Kidney (tissue), 13 donors: ENCODE measurements at regions not wholly inside any gene's neighbourhood (a gene's known extent, or its start where the extent isn't known, plus 50 kb on each side); places are given as distances from the start of the nearest gene placed in this dataset.

Experiments
- DNase-seq, 5 donors: peaks; one replicate each; pipeline ENCODE4 v3.0.0-alpha.2; 2013 to 2020
- FAIRE-seq: peaks from 2 replicates; lab custom pipeline; 2012; peaks lifted over from hg19 to GRCh38; lab: Jason Lieb, UNC
- H3K27ac ChIP-seq, 2 donors: one replicate each; pipeline ENCODE4 v1.7.0; 2013; ENCODE audit warnings: low read depth in 2 of 2, low read length in 2 of 2, inconsistent platforms in 1 of 2
- H3K27me3 ChIP-seq: one replicate; pipeline ENCODE4 v1.7.1; 2013; ENCODE audit warnings: low read length, inconsistent platforms; ENCODE audit not compliant: control insufficient read depth, insufficient read depth
- H3K36me3 ChIP-seq, 3 donors: one replicate each; pipeline versions ENCODE4 v1.7.0 to v1.7.1; 2013; ENCODE audit warnings: low read length in 3 of 3, control low read depth in 1 of 3, inconsistent platforms in 1 of 3; ENCODE audit not compliant: insufficient read depth in 3 of 3, control insufficient read depth in 2 of 3
- H3K4me1 ChIP-seq, 3 donors: one replicate each; pipeline versions ENCODE4 v1.7.0 to v1.7.1; 2013; ENCODE audit warnings: low read length in 3 of 3, inconsistent platforms in 1 of 3, low read depth in 1 of 3; ENCODE audit not compliant: control insufficient read depth in 2 of 3, insufficient read depth in 2 of 3
- H3K4me3 ChIP-seq, 3 donors: one replicate each; pipeline versions ENCODE4 v1.7.0 to v1.8.1; 2013; ENCODE audit warnings: low read length in 3 of 3, control low read depth in 1 of 3, inconsistent platforms in 1 of 3
- H3K9ac ChIP-seq, 3 donors: one replicate each; pipeline versions ENCODE4 v1.7.0 to v1.7.1; 2013; ENCODE audit warnings: low read length in 3 of 3, control low read depth in 1 of 3, inconsistent platforms in 1 of 3
- H3K9me3 ChIP-seq, 3 donors: one replicate each; pipeline versions ENCODE4 v1.7.0 to v1.7.1; 2013; ENCODE audit warnings: low read length in 3 of 3, control low read depth in 1 of 3, inconsistent platforms in 1 of 3; ENCODE audit not compliant: control insufficient read depth in 2 of 3, insufficient read depth in 1 of 3
- intact Hi-C: fragments of 100-400 bp; cut with DNase I; formaldehyde crosslinking; loops from one replicate; pipeline ENCODE4 v1.11.1; 2022
- TF ChIP-seq, protein P1 (sequence below): IDR thresholded peaks from 3 replicates; pipeline ENCODE4 v1.5.1; 2012; ENCODE audit warnings: mild to moderate bottlenecking, moderate library complexity, borderline replicate concordance; ENCODE audit not compliant: insufficient read depth; ENCODE audit errors: extremely low read depth
- donor health status: control.
- donor health status: control.
- donor health status: control.
- donor health status: control.
- donor health status: control.
- donor health status: DM: yes; HTN: yes; CAD: no.
- donor health status: Normal renal cell carcinoma (clear cell type).

DNA sequence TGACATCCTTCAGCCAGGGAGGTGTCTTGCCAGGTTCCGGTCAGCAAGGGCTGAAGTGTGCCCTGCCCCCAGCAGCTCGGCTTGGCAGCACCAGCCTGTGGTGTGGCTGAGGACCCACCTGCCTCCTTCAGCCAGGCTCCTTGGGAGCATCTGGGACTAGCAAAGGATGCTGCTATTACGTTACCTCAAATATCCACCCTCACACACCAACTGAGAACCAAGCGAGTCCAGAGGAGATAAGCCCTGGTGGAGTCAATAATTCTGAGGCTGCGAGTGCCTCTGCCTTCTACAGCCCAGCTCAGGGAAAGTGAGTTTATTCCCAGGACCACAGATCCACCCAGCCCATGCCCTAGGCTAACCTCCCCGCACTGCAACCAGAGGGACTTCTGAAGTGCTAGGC, 57.1 kb upstream of the FSTL4 start:
- H3K4me3 ChIP-seq, result no peak overlapping the region
- no peak overlapping the region for H3K27ac ChIP-seq
- FAIRE-seq (no peak), DNase-seq (no peak)
- H3K9ac ChIP-seq, result no peak overlapping the region
- no peaks in the 10 kb centered on the region for H3K9me3 ChIP-seq
- no peaks in the 10 kb centered on the region for H3K4me1 ChIP-seq
- no peaks in the 10 kb centered on the region for H3K27me3 ChIP-seq
- TF ChIP-seq, protein P1, sequence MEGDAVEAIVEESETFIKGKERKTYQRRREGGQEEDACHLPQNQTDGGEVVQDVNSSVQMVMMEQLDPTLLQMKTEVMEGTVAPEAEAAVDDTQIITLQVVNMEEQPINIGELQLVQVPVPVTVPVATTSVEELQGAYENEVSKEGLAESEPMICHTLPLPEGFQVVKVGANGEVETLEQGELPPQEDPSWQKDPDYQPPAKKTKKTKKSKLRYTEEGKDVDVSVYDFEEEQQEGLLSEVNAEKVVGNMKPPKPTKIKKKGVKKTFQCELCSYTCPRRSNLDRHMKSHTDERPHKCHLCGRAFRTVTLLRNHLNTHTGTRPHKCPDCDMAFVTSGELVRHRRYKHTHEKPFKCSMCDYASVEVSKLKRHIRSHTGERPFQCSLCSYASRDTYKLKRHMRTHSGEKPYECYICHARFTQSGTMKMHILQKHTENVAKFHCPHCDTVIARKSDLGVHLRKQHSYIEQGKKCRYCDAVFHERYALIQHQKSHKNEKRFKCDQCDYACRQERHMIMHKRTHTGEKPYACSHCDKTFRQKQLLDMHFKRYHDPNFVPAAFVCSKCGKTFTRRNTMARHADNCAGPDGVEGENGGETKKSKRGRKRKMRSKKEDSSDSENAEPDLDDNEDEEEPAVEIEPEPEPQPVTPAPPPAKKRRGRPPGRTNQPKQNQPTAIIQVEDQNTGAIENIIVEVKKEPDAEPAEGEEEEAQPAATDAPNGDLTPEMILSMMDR, result no peak
- intact Hi-C loops, result no loop called here
- H3K36me3 ChIP-seq, result no peaks in the 10 kb centered on the region

DNA sequence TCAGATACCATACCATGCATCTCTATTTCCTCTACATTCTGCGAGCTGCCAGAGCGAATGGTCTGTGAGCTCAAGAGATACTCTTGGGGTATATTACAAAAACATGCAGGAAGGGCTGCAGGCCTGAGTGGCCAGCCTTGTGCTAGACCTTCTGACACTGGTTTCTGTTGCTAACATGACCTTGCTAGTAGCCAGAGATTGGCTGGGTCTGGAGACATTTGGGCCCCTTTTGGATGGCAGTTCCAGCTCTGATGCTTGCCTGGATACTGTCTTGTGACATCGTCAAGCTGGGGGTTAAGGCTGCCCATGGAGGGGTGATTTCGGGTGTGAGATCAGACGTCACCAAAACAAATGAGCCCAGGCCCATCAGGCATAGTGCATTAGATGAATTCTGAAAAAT, 56.1 kb upstream of the FSTL4 start:
- H3K4me1 ChIP-seq, result no peaks in the 10 kb centered on the region
- no peak overlapping the region for H3K27ac ChIP-seq
- no peak for FAIRE-seq
- no peaks in the 10 kb centered on the region for H3K36me3 ChIP-seq
- TF ChIP-seq, protein P1, result no peak
- no peak overlapping the region for H3K4me3 ChIP-seq
- intact Hi-C loops, result no loop called here
- H3K27me3 ChIP-seq, result no peaks in the 10 kb centered on the region
- DNase-seq, result no peak
- no peak overlapping the region for H3K9ac ChIP-seq
- H3K9me3 ChIP-seq, result no peaks in the 10 kb centered on the region

DNA sequence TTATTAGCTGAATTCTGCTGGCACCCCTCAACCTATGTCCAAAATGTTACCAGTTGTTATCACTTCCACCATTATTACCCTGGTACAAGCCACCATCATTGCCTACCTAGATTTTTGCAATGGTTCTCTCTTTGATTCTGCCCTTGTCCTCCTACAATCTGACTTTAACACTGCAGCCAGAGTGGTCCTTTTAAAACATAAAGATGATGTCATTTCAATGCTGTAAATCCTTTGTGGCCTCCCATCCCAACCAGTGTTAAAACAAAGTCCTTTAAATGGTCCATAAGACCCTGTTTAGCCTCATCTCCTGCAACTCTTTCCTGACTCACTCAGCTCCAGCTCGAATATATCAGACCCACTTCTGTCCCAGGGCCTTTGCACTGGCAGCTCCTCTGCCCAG, 54.9 kb upstream of the FSTL4 start:
- no peaks in the 10 kb centered on the region for H3K9me3 ChIP-seq
- FAIRE-seq, result no peak
- H3K27ac ChIP-seq, result no peak overlapping the region
- TF ChIP-seq, protein P1, result no peak
- H3K27me3 ChIP-seq, result no peaks in the 10 kb centered on the region
- no peaks in the 10 kb centered on the region for H3K4me1 ChIP-seq
- intact Hi-C loops, result no loop called here
- H3K9ac ChIP-seq, result no peak overlapping the region
- no peak overlapping the region for H3K4me3 ChIP-seq
- DNase-seq, result no peak
- no peaks in the 10 kb centered on the region for H3K36me3 ChIP-seq

DNA sequence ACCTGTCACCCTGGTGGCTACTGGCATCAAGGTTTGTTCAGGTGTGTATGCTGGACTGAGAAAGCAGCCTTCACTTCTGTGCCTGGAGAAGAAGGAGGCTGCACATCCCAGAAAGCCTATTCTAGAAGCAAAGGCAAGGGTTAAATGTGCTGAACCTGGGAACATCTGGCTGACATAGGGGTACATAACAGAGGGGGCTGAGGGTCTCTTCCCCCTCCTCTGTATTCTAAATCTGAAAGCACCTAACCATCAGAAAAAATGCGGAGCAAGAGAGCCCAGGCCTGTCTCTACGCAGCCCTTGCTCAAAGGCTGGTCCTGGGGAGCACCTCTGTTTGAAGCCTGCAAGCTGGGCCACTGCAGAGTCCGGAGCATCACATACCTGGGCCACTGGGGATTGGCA, 53.2 kb upstream of the FSTL4 start:
- Histone ChIP-seq H3K4me1 (no peaks in the 10 kb centered on the region), H3K27me3 (no peaks in the 10 kb centered on the region)
- FAIRE-seq, result no peak

More for the DNA sequence above, 53.2 kb upstream of the FSTL4 start:
- H3K9ac ChIP-seq, result no peak overlapping the region
- H3K4me3 ChIP-seq, result no peak overlapping the region
- no peak for DNase-seq
- no peaks in the 10 kb centered on the region for H3K9me3 ChIP-seq
- H3K27ac ChIP-seq, result no peak overlapping the region
- H3K36me3 ChIP-seq, result no peaks in the 10 kb centered on the region
- TF ChIP-seq, protein P1, result no peak
- intact Hi-C loops, result no loop called here
